Activated CD4-positive, alpha-beta T cell treated with anti-CD3 and anti-CD28 coated beads, Interleukin-2, amount 10 ng/mL, durations not matched to agents 7 days and 5 days (primary cell): ENCODE measurements at regions not wholly inside any gene's neighbourhood (a gene's known extent, or its start where the extent isn't known, plus 50 kb on each side); places are given as distances from the start of the nearest gene placed in this dataset.

Experiments
- CTCF ChIA-PET: fragments of 350-600 bp; sonication (Branson Sonifier 250); formaldehyde crosslinking; loops from one replicate; lab custom pipeline; 2021; ENCODE audit warnings: antibody characterized with exemption; lab: Charles Lee
- POLR2A ChIA-PET: fragments of 350-600 bp; sonication (Branson Sonifier 250); formaldehyde crosslinking; loops from one replicate; lab custom pipeline; 2021; ENCODE audit warnings: antibody characterized with exemption; lab: Charles Lee
- DNase-seq: peaks from one replicate; pipeline ENCODE4 v3.0.0-alpha.2; 2020
- H3K27ac Mint-ChIP-seq: one replicate; pipeline ENCODE4 v1.8.0; 2021; ENCODE audit warnings: mild to moderate bottlenecking, moderate library complexity, mixed read lengths
- H3K27me3 Mint-ChIP-seq: one replicate; pipeline ENCODE4 v1.8.0; 2021; ENCODE audit warnings: mixed read lengths
- H3K36me3 Mint-ChIP-seq: one replicate; pipeline ENCODE4 v1.8.0; 2021; ENCODE audit warnings: low read depth, mixed read lengths
- H3K4me1 Mint-ChIP-seq: one replicate; pipeline ENCODE4 v1.8.0; 2021; ENCODE audit warnings: mixed read lengths
- H3K4me3 Mint-ChIP-seq: one replicate; pipeline ENCODE4 v1.8.0; 2021; ENCODE audit warnings: mild to moderate bottlenecking, moderate library complexity, mixed read lengths
- H3K9me3 Mint-ChIP-seq: one replicate; pipeline ENCODE4 v1.8.0; 2021; ENCODE audit warnings: mixed read lengths

DNA sequence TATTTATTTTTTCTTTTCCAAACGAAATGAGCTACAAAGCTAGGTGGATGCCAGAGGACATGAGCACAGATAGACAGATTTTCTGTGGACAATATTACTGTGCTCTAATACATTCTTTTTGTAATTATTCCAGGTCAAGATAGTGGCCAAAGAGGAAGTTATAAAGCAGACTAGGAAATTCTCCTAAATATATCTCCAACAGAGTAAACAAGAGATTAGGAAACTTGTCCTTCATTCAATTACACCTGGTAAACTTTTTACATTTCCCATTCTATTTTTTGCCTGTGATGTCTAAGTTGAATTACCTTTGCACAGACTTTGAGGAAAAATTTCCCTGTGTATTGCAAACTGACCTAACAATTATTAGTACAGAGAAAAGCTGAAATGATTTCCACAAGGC, 905.5 kb upstream of the PCDH20 start:
- no peak for DNase-seq
- H3K9me3 Mint-ChIP-seq = no peaks in the 10 kb centered on the region
- H3K4me1 Mint-ChIP-seq = no peaks in the 10 kb centered on the region
- CTCF ChIA-PET = no interaction called here
- H3K4me3 Mint-ChIP-seq = no peak overlapping the region
- no peaks in the 10 kb centered on the region for H3K36me3 Mint-ChIP-seq
- POLR2A ChIA-PET = no interaction called here
- H3K27me3 Mint-ChIP-seq = no peaks in the 10 kb centered on the region
- H3K27ac Mint-ChIP-seq = no peak overlapping the region

DNA sequence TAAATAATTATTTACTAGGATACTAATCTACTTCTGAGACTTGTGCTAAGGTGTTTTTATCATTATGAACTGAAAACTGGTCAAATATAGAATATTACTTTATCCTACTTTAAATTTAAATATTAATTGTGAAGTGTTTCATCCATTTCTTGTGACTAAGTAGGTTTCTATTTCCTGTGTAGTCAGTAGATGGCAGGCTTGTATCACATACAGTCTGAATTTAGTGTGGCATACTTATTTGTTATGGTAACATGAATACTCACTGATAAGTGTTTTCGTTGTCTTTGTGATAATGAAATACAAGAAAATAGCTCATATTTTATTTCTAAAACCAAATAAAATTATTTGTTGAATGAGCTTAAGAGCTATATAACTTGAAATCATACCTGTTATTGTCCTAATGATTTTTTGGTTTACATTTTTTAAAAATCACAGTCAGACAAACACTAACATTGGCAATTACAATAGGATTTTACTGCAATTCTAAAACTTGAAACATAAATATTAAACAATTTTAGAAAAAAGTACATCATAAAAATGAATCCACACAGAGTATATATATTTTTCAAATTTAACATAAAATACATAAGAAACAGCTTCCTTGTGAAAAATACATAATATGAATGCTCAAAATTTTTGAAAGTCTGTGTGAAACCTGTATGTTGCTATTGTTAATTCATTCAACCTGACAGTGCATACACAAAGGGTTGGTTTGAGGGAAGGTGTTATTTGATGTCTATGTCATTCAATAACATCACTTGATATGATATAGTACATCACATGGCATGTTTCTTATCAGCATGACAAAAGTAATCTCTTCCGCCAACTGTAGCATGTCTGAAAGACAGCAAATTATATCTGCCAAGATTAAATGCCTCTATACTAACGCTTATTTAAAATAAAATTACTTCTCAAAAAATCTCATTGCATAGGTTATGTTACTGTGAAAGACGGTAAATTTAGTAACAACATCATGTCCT, 904.8 kb upstream of the PCDH20 start:
- H3K9me3 Mint-ChIP-seq = no peaks in the 10 kb centered on the region
- CTCF ChIA-PET = no interaction called here
- no peaks in the 10 kb centered on the region for H3K4me1 Mint-ChIP-seq
- H3K27ac Mint-ChIP-seq = no peak overlapping the region
- no peak for DNase-seq
- POLR2A ChIA-PET = no interaction called here
- no peaks in the 10 kb centered on the region for H3K27me3 Mint-ChIP-seq
- H3K36me3 Mint-ChIP-seq = no peaks in the 10 kb centered on the region
- no peak overlapping the region for H3K4me3 Mint-ChIP-seq

DNA sequence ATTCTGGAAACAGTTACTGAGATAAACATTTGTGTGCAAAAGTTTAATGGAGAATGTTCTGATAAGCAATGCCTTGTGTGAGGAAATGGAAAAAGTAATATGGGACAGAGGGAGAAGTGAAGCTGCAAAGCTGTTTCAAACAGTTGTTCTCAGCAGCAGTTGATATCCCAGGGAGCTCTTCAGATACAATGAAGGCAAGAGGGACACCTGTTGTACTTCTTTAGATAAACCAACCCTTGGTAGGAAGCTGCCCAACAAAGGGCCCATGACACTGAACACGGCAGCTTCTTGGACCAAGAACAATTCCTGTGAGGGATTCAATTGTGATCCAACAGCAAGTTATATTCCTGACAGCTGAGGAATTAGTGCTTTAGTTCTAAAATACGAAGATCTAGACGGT, 894.3 kb upstream of the PCDH20 start:
- no peak for DNase-seq
- Mint-ChIP-seq H3K4me3 (no peak overlapping the region), H3K36me3 (no peaks in the 10 kb centered on the region), H3K4me1 (peaks cover 1% of the 10 kb centered on the region), H3K27ac (no peak overlapping the region), H3K27me3 (no peaks in the 10 kb centered on the region), H3K9me3 (no peaks in the 10 kb centered on the region)
- POLR2A ChIA-PET = no interaction called here
- CTCF ChIA-PET = no interaction called here

DNA sequence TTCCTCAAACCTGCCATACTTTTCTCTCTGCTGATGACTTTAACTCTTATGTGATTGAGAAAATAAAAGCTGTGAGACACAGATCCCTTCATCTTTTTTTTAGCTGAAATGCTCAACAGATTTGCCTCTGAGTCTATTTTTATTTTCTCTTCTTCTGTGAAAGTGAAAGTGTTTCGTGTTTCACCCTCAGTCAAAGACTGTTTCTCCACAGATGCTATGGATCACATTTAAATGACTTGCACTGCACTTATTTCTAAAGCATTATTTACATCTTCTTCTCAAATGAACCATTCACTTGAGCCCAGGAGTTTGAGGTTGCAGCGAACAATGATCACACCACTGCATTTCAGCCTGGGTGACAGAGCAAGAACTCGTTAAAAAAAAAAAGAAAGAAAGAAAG, 890.1 kb upstream of the PCDH20 start:
- no peak overlapping the region for H3K4me3 Mint-ChIP-seq
- CTCF ChIA-PET = no interaction called here
- no peaks in the 10 kb centered on the region for H3K27me3 Mint-ChIP-seq
- no peaks in the 10 kb centered on the region for H3K9me3 Mint-ChIP-seq
- peaks cover 1% of the 10 kb centered on the region for H3K4me1 Mint-ChIP-seq
- DNase-seq = no peak
- POLR2A ChIA-PET = no interaction called here
- no peak overlapping the region for H3K27ac Mint-ChIP-seq
- H3K36me3 Mint-ChIP-seq = no peaks in the 10 kb centered on the region

DNA sequence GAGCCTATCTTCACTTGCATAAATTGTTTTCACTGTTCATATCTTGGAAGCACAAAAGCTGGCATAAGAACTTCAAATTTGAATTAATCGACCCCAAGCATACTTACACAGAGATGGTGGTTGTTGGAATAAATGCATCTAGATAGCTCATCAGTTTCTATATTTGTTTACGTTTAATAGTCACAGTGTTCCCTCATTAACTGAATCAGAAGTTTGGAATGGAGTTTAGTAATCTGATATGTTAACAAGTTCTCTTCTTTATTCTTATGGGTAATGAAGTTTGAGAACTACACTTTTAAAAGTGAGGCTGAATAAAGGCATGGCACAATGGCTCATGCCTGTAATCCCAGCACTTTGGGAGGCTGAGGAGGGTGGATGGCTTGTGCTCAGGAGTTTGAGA, 886.7 kb upstream of the PCDH20 start:
- Mint-ChIP-seq H3K36me3 (no peaks in the 10 kb centered on the region), H3K4me1 (peaks cover 1% of the 10 kb centered on the region), H3K4me3 (no peak overlapping the region), H3K27me3 (no peaks in the 10 kb centered on the region), H3K27ac (no peak overlapping the region), H3K9me3 (no peaks in the 10 kb centered on the region)
- ChIA-PET POLR2A (no interaction called here), CTCF (no interaction called here)
- no peak for DNase-seq

DNA sequence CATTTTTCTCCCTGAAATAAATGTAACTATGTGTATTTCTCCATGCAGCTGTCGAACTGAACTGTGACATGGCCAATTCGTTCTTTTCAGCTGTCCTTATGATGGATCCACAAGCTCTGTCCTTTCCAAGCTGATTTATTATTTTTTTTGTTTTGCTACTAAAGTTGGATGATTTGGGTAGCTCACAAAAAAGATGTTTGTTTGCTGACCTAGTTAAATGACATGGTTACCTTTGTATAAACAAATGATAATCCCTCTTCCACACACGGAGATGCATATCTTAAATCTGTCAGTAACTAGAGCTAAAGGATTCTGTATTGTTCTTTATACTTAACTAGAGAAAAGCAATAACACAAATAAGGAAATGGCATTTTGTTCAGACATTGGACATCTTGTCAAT, 884.3 kb upstream of the PCDH20 start:
- CTCF ChIA-PET = no interaction called here
- DNase-seq = no peak
- POLR2A ChIA-PET = no interaction called here
- Mint-ChIP-seq H3K27me3 (no peaks in the 10 kb centered on the region), H3K36me3 (no peaks in the 10 kb centered on the region), H3K27ac (no peak overlapping the region), H3K9me3 (no peaks in the 10 kb centered on the region), H3K4me1 (no peaks in the 10 kb centered on the region), H3K4me3 (no peak overlapping the region)

DNA sequence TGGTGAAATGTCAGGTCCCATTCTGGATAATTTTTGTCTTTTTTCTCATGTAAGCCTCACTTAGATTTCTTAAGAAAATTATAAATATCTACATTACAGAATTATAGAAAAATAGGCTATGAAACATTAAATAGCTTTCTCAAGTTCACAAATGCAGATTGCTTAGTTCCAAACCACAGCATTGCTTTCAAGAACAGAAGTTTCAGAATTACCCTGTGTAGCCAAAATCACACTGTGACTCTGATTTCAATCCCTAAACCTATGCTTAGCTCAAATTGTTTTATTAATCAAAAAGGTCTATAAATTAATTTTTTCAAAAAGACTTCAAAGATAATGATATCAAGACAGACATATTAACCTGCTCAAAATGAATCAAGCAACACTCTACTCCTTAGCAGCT, 881.2 kb upstream of the PCDH20 start:
- DNase-seq = no peak
- ChIA-PET CTCF (no interaction called here), POLR2A (no interaction called here)
- H3K27me3 Mint-ChIP-seq = no peaks in the 10 kb centered on the region
- H3K4me1 Mint-ChIP-seq = no peaks in the 10 kb centered on the region
- H3K4me3 Mint-ChIP-seq = no peak overlapping the region
- H3K9me3 Mint-ChIP-seq = no peaks in the 10 kb centered on the region
- H3K27ac Mint-ChIP-seq = no peak overlapping the region
- H3K36me3 Mint-ChIP-seq = no peaks in the 10 kb centered on the region

DNA sequence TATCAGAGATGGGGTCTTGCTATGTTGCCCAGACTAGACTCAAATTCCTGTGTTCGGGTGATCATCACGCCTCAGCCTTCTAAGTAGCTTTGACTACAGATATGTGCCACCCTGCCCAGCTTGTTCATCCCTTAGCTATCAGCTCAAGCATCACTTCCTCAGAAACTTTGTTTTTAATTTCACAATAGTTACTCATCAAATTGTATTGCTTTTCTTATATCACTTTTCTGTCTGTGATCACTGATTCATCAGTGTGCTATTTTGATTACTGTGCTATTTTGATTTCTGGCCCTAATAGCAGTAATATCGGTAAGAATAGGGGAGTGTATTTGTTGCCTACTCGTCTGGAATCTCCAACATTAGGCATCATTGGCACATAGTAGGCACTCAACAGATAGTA, 878.6 kb upstream of the PCDH20 start:
- no peaks in the 10 kb centered on the region for H3K9me3 Mint-ChIP-seq
- H3K27ac Mint-ChIP-seq = no peak overlapping the region
- no peaks in the 10 kb centered on the region for H3K36me3 Mint-ChIP-seq
- no peak for DNase-seq
- H3K27me3 Mint-ChIP-seq = no peaks in the 10 kb centered on the region
- ChIA-PET POLR2A (no interaction called here), CTCF (no interaction called here)
- H3K4me3 Mint-ChIP-seq = no peak overlapping the region
- no peaks in the 10 kb centered on the region for H3K4me1 Mint-ChIP-seq

DNA sequence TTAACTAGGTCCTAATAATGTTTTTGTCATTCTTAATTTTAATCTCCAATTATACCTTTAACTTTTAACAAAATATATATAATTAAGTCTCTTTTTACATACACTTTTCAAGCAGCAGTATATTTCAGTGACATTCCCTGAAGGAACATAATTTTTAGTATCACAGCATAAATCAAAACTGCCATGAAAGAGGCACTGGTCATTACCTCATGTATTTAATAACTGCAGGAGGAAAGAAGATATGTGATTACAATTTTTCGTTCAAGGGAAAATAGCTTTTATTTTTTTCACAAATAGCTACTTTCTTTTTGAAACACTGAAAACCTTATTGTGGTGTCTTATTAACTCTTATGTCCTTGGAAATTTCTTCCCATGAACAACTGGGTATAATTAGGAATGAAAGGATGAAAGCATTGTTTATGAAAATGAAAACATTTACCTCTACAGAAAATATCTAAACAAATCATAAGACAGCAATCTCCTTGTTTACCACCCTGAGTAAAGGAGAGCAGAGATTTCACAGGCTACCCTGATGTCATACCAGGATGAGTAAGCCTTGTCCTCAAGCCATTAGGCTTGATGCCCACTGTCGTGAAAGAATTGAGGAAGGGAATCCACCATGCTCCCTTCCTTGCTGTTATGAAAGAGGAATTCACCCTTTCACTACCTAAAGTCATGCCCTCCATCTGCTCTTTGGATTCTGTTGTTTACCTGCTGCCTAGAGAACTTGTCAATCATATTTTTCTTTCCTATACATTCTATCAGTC, 877.2 kb upstream of the PCDH20 start:
- H3K9me3 Mint-ChIP-seq = no peaks in the 10 kb centered on the region
- H3K27me3 Mint-ChIP-seq = no peaks in the 10 kb centered on the region
- ChIA-PET POLR2A (no interaction called here), CTCF (no interaction called here)
- H3K27ac Mint-ChIP-seq = no peak overlapping the region
- no peaks in the 10 kb centered on the region for H3K4me1 Mint-ChIP-seq
- no peaks in the 10 kb centered on the region for H3K36me3 Mint-ChIP-seq
- no peak overlapping the region for H3K4me3 Mint-ChIP-seq
- DNase-seq = no peak

DNA sequence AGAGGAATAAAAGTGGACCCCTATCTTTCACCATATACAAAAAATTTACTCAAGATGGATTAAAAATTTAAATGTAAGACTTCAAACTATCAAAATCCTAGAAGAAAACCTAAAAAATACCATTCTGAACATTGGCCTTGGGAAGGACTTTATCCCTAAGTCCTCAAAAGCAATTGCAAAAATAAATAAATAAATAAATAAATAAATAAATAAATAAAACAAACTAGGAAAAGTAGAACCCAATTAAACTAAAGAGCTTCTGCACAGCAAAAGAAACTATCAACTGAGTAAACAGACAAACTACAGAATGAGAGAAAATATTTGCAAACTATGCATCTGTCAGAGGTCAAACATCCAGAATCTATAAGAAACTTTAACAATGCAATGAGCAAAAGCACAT, 874.9 kb upstream of the PCDH20 start:
- Mint-ChIP-seq H3K27ac (no peak overlapping the region), H3K4me1 (no peaks in the 10 kb centered on the region), H3K9me3 (no peaks in the 10 kb centered on the region), H3K36me3 (no peaks in the 10 kb centered on the region), H3K27me3 (no peaks in the 10 kb centered on the region), H3K4me3 (no peak overlapping the region)
- POLR2A ChIA-PET = no interaction called here
- DNase-seq = no peak
- CTCF ChIA-PET = no interaction called here

DNA sequence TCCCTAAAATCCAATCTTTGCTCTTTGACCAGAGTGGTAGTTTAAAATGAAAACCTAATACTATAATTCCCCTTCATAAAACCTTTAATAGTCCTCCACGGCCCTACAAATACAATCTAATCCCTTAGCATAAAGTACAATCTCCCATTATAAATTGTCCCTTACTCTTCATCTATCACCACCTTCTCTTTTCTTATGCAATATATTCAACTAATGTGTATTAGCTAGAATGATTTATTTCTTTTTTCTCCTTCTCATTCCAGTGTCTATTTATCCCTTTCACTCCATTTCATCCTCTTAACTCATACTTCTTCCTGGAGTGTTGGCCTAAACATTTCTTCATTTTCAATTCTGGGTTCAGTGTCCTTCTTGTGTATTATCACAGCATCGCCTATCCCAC, 872.1 kb upstream of the PCDH20 start:
- Mint-ChIP-seq H3K9me3 (no peaks in the 10 kb centered on the region), H3K27ac (no peak overlapping the region), H3K36me3 (no peaks in the 10 kb centered on the region), H3K4me3 (no peak overlapping the region), H3K4me1 (no peaks in the 10 kb centered on the region), H3K27me3 (no peaks in the 10 kb centered on the region)
- DNase-seq = no peak
- ChIA-PET POLR2A (no interaction called here), CTCF (no interaction called here)

DNA sequence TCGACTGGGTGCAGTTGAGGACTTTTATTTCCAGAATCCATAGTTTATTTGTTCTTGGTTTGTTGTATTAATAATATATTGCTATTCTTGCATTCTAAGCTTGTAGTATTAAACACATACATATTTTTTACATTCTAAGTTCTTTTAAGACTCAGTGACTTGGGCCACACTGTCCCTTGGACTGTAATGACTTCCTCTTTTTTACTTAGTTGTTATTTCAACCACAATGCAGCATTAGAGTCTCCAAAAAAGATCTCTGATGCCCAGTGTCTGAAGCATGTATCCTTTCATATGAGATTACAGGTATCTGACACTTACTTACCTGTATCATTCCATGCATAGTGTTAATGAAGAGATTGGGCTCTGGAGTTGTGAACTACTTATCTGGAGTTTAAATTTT, 864.9 kb upstream of the PCDH20 start:
- H3K4me3 Mint-ChIP-seq = no peak overlapping the region
- no peak overlapping the region for H3K27ac Mint-ChIP-seq
- no peak for DNase-seq
- no peaks in the 10 kb centered on the region for H3K9me3 Mint-ChIP-seq
- no peaks in the 10 kb centered on the region for H3K27me3 Mint-ChIP-seq
- H3K4me1 Mint-ChIP-seq = no peaks in the 10 kb centered on the region
- ChIA-PET CTCF (no interaction called here), POLR2A (no interaction called here)
- no peaks in the 10 kb centered on the region for H3K36me3 Mint-ChIP-seq

DNA sequence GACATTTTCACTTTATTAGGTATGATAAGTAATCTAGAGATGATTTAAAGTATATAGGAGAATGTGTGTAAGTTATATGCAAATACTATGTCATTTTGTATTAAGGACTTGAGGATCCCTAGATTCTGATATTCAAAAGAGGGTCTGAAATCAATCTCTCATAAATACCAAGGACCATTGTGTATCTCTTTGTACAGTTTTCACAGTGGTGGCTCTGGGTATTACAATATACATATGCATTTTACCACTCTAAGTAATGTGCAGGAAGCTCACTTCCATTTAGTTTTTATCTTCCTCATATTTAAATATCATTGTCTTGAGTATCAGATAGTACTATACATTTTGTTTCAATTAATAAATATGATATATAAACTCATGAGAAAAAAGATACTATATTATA, 862.6 kb upstream of the PCDH20 start:
- no peak overlapping the region for H3K27ac Mint-ChIP-seq
- H3K4me1 Mint-ChIP-seq = no peaks in the 10 kb centered on the region
- ChIA-PET CTCF (no interaction called here), POLR2A (no interaction called here)
- H3K36me3 Mint-ChIP-seq = no peaks in the 10 kb centered on the region
- H3K9me3 Mint-ChIP-seq = peaks cover 4% of the 10 kb centered on the region
- DNase-seq = no peak
- no peaks in the 10 kb centered on the region for H3K27me3 Mint-ChIP-seq
- no peak overlapping the region for H3K4me3 Mint-ChIP-seq
